ENCODE measurements at regions not wholly inside any gene's neighbourhood (a gene's known extent, or its start where the extent isn't known, plus 50 kb on each side); places are given as distances from the start of the nearest gene placed in this dataset.

- no peak for DNase-seq
These were observed 730.6 kb upstream of the FANCL start for GRCh38 chr2:58971511-58972360.

- no peak for DNase-seq
These were observed 729.2 kb upstream of the FANCL start for GRCh38 chr2:58970365-58970764.

- DNase-seq = no peak
These were observed 727.8 kb upstream of the FANCL start for GRCh38 chr2:58968885-58969284.

- no peak for DNase-seq
These were observed 726.6 kb upstream of the FANCL start for GRCh38 chr2:58967736-58968135.

- DNase-seq = no peak
These were observed 724.5 kb upstream of the FANCL start for GRCh38 chr2:58965602-58966001.

GRCh38 chr2:58959996-58960395 is 718.9 kb upstream of the FANCL start:
- DNase-seq = no peak

GRCh38 chr2:58957188-58957840 is 716.2 kb upstream of the FANCL start:
- no peak for DNase-seq

- no peak for DNase-seq
These were observed 713.8 kb upstream of the FANCL start for GRCh38 chr2:58954880-58955385.

GRCh38 chr2:58951722-58952121 is 710.6 kb upstream of the FANCL start:
- DNase-seq = no peak

GRCh38 chr2:58950795-58951462 is 709.8 kb upstream of the FANCL start:
- no peak for DNase-seq

GRCh38 chr2:58939388-58939787 is 698.3 kb upstream of the FANCL start:
- no peak for DNase-seq

- DNase-seq = no peak
These were observed 697.9 kb upstream of the FANCL start for GRCh38 chr2:58938988-58939387.

GRCh38 chr2:58932801-58933200 is 691.7 kb upstream of the FANCL start:
- no peak for DNase-seq

GRCh38 chr2:58930537-58930936 is 689.4 kb upstream of the FANCL start:
- DNase-seq = no peak

GRCh38 chr2:58928973-58929372 is 687.8 kb upstream of the FANCL start:
- DNase-seq = no peak

- DNase-seq = no peak
These were observed 687.3 kb upstream of the FANCL start for GRCh38 chr2:58928391-58928790.

GRCh38 chr2:58926112-58926511 is 685.0 kb upstream of the FANCL start:
- no peak for DNase-seq

GRCh38 chr2:58925676-58926081 is 684.6 kb upstream of the FANCL start:
- DNase-seq = no peak

GRCh38 chr2:58923869-58924268 is 682.7 kb upstream of the FANCL start:
- no peak for DNase-seq

- no peak for DNase-seq
These were observed 681.1 kb upstream of the FANCL start for GRCh38 chr2:58922245-58922644.

GRCh38 chr2:58921676-58922075 is 680.6 kb upstream of the FANCL start:
- DNase-seq = no peak

GRCh38 chr2:58920001-58920400 is 678.9 kb upstream of the FANCL start:
- no peak for DNase-seq

- DNase-seq = no peak
These were observed 678.2 kb upstream of the FANCL start for GRCh38 chr2:58919316-58919715.

- no peak for DNase-seq
These were observed 677.0 kb upstream of the FANCL start for GRCh38 chr2:58918141-58918540.
